Vagina (tissue), 2 donors: ENCODE measurements at regions not wholly inside any gene's neighbourhood (a gene's known extent, or its start where the extent isn't known, plus 50 kb on each side); places are given as distances from the start of the nearest gene placed in this dataset.

Experiments
- DNase-seq, 2 donors: peaks; one replicate each; pipeline ENCODE4 v3.0.0-alpha.2; 2017; ENCODE audit errors: extremely low spot score in 2 of 2
- H3K27ac ChIP-seq: fragments of 200-600 bp; sonication (generic); one replicate; pipeline ENCODE4 v1.5.1; 2019
- H3K27me3 ChIP-seq: fragments of 200-600 bp; sonication (generic); one replicate; pipeline ENCODE4 v1.5.1; 2019
- H3K36me3 ChIP-seq, 2 donors: fragments of 200-600 bp; sonication (generic); one replicate each; pipeline ENCODE4 v1.5.1; 2017 to 2019
- H3K4me1 ChIP-seq: fragments of 200-600 bp; sonication (generic); one replicate; pipeline ENCODE4 v1.5.1; 2019
- H3K4me3 ChIP-seq, 2 donors: fragments of 200-600 bp; sonication (generic); 1 replicate in 1 of 2; 2 replicates in 1 of 2; pipeline ENCODE4 v1.5.1; 2016 to 2019
- H3K9me3 ChIP-seq: fragments of 200-600 bp; sonication (generic); one replicate; pipeline ENCODE4 v1.5.1; 2019
- CTCF ChIP-seq, 3 experiments: fragments of 450-650 bp in 2 of 3; fragments of 200-600 bp in 1 of 3; sonication (generic) in 1 of 3; IDR thresholded peaks; one replicate each; pipeline ENCODE4 v1.5.1; 2017 to 2019; ENCODE audit warnings: antibody characterized with exemption in 3 of 3, mild to moderate bottlenecking in 2 of 3, moderate library complexity in 2 of 3
- POLR2A ChIP-seq, 2 donors: fragments of 450-650 bp; IDR thresholded peaks; one replicate each; pipeline ENCODE4 v1.6.1; 2017; ENCODE audit warnings: antibody characterized with exemption in 2 of 2, mild to moderate bottlenecking in 2 of 2, moderate library complexity in 2 of 2
- POLR2AphosphoS5 ChIP-seq, 2 donors: sonication (generic); formaldehyde crosslinking; IDR thresholded peaks; one replicate each; pipeline ENCODE4 v1.9.0; 2017; ENCODE audit warnings: antibody characterized with exemption in 2 of 2, mild to moderate bottlenecking in 2 of 2, low read depth in 1 of 2; ENCODE audit not compliant: insufficient read depth in 1 of 2
- intact Hi-C: fragments of 100-400 bp; cut with DNase I; formaldehyde crosslinking; loops from one replicate; pipeline ENCODE4 v1.15.1; 2023

- no peak overlapping the region for H3K27ac ChIP-seq
- H3K27me3 ChIP-seq: no peaks in the 10 kb centered on the region
- no peaks in the 10 kb centered on the region for H3K36me3 ChIP-seq
- no peaks in the 10 kb centered on the region for H3K4me1 ChIP-seq
- no peak for DNase-seq
- H3K9me3 ChIP-seq: no peaks in the 10 kb centered on the region
- intact Hi-C loops: no loop called here
- TF ChIP-seq CTCF (IDR thresholded peaks at IDR 0.05) (no peak), POLR2A (IDR thresholded peaks at IDR 0.05) (no peak), POLR2AphosphoS5 (IDR thresholded peaks at IDR 0.05; ENCODE audit: insufficient read depth in 1 of 2, low read depth in 1 of 2) (no peak)
- no peak overlapping the region for H3K4me3 ChIP-seq
Observed at GRCh38 chr5:168177831-168178450, 113.5 kb upstream of the WWC1 start.

- no peak for TF ChIP-seq CTCF (IDR thresholded peaks at IDR 0.05)
- TF ChIP-seq POLR2A (IDR thresholded peaks at IDR 0.05): no peak
- no peak for TF ChIP-seq POLR2AphosphoS5 (IDR thresholded peaks at IDR 0.05; ENCODE audit: insufficient read depth in 1 of 2, low read depth in 1 of 2)
- intact Hi-C loops: no loop called here
- Histone ChIP-seq H3K4me1 (no peaks in the 10 kb centered on the region), H3K27ac (no peak overlapping the region), H3K4me3 (no peak overlapping the region), H3K9me3 (no peaks in the 10 kb centered on the region), H3K27me3 (no peaks in the 10 kb centered on the region), H3K36me3 (no peaks in the 10 kb centered on the region)
- DNase-seq: no peak
Observed at GRCh38 chr5:168179192-168179593, 112.3 kb upstream of the WWC1 start.

- no peak for DNase-seq
- Histone ChIP-seq H3K27me3 (no peaks in the 10 kb centered on the region), H3K4me1 (no peaks in the 10 kb centered on the region), H3K36me3 (no peaks in the 10 kb centered on the region), H3K9me3 (no peaks in the 10 kb centered on the region), H3K4me3 (no peak overlapping the region), H3K27ac (no peak overlapping the region)
- TF ChIP-seq POLR2AphosphoS5 (IDR thresholded peaks at IDR 0.05; ENCODE audit: insufficient read depth in 1 of 2, low read depth in 1 of 2) (no peak), POLR2A (IDR thresholded peaks at IDR 0.05) (no peak), CTCF (IDR thresholded peaks at IDR 0.05) (no peak)
- intact Hi-C loops: no loop called here
Observed at GRCh38 chr5:168182269-168182668, 109.2 kb upstream of the WWC1 start.

DNA sequence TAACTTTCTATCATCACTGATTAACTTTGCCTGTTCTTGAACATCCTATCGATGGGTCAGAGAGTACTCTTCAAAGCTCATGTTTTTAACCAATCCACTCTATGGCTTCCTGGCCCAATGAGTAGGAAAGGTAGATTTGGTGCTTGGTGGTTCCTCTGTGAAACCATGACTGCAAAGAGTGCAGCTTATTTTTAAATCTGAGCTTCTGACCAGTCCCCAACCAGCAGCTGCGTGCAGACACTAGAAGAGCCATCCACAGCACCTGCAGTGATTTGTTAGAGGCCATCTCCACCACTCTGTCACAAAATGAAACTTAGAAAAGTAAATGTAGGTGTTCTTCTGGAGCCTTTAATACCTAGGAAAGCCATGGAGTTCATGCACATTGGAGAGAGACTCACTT lies 107.3 kb upstream of the WWC1 start:
- Histone ChIP-seq H3K4me1 (no peaks in the 10 kb centered on the region), H3K27me3 (no peaks in the 10 kb centered on the region), H3K4me3 (no peak overlapping the region), H3K36me3 (no peaks in the 10 kb centered on the region), H3K27ac (no peak overlapping the region), H3K9me3 (no peaks in the 10 kb centered on the region)
- no peak for TF ChIP-seq CTCF (IDR thresholded peaks at IDR 0.05)
- intact Hi-C loops: no loop called here
- DNase-seq: no peak

DNA sequence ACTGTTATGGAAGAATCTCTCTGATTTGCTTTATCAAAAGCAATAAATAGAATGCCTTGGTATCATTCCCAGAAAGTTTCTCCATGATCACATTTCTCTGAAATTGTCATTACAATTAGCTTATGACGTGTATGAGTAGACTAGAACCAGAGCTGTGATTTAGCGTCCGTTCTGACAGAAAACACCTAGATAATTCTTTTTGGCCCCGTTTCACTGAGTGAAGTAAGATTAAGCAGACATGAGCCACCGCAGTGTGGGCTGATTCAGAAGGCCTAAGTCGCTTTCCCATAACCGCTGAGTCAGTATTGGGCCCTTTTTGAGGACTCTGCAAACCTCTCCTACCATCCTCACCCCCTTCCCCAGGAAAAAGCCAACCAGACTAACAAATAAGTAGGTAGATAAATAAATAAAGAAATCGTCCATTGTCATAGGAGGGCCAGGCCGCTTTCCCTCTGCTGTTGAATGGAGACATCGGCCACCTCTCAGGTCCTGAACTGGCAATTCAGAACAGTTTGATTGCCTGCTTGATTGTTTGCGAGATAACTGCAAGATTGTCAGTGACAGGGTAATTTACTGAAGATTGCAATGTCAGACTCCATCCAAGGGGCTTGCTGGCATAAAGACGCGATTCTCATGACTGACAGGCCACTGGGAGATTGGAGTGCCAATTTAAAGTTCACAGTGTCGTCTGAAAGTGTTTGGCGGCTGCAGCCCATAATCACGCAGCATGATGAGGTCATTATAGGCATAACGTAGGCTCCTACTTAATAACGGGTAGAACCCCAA lies 105.0 kb upstream of the WWC1 start:
- TF ChIP-seq POLR2AphosphoS5 (IDR thresholded peaks at IDR 0.05; ENCODE audit: insufficient read depth in 1 of 2, low read depth in 1 of 2): no peak
- no peak for TF ChIP-seq CTCF (IDR thresholded peaks at IDR 0.05)
- TF ChIP-seq POLR2A (IDR thresholded peaks at IDR 0.05): no peak
- H3K36me3 ChIP-seq: no peaks in the 10 kb centered on the region
- no peaks in the 10 kb centered on the region for H3K4me1 ChIP-seq
- H3K9me3 ChIP-seq: no peaks in the 10 kb centered on the region
- no peak overlapping the region for H3K4me3 ChIP-seq
- no peak overlapping the region for H3K27ac ChIP-seq
- no peak for DNase-seq
- no peaks in the 10 kb centered on the region for H3K27me3 ChIP-seq
- intact Hi-C loops: no loop called here
